ENCODE measurements at regions not wholly inside any gene's neighbourhood (a gene's known extent, or its start where the extent isn't known, plus 50 kb on each side); places are given as distances from the start of the nearest gene placed in this dataset.
"Not testable (repeated sequence)": the region's sequence is repeated elsewhere in the genome, so short reads cannot be mapped to it uniquely, and the experiment has no call there.

- no peak overlapping the region for H3K4me3 ChIP-seq
- no peak for DNase-seq
- no peaks in the 10 kb centered on the region for H3K9me3 ChIP-seq
- no peaks in the 10 kb centered on the region for H3K36me3 ChIP-seq
- no peak overlapping the region for H3K27ac ChIP-seq
- H3K27me3 ChIP-seq, result no peaks in the 10 kb centered on the region
- no peaks in the 10 kb centered on the region for H3K4me1 ChIP-seq
- TF ChIP-seq POLR2A (IDR thresholded peaks at IDR 0.05) (no peak), CTCF (IDR thresholded peaks at IDR 0.05) (no peak)
Observed at GRCh38 chr3:160047876-160048275, 59.2 kb downstream of the IL12A start.

GRCh38 chr3:160049038-160049437, 60.4 kb downstream of the IL12A start:
- DNase-seq, result no peak
- no peaks in the 10 kb centered on the region for H3K4me1 ChIP-seq
- TF ChIP-seq POLR2A (IDR thresholded peaks at IDR 0.05) (no peak), CTCF (IDR thresholded peaks at IDR 0.05) (no peak)
- no peaks in the 10 kb centered on the region for H3K9me3 ChIP-seq
- no peak overlapping the region for H3K27ac ChIP-seq
- no peak overlapping the region for H3K4me3 ChIP-seq
- no peaks in the 10 kb centered on the region for H3K36me3 ChIP-seq
- no peaks in the 10 kb centered on the region for H3K27me3 ChIP-seq

GRCh38 chr3:160049565-160049964, 60.9 kb downstream of the IL12A start:
- Histone ChIP-seq H3K4me1 (no peaks in the 10 kb centered on the region), H3K36me3 (no peaks in the 10 kb centered on the region), H3K27ac (no peak overlapping the region), H3K27me3 (no peaks in the 10 kb centered on the region), H3K4me3 (no peak overlapping the region), H3K9me3 (no peaks in the 10 kb centered on the region)
- TF ChIP-seq CTCF (IDR thresholded peaks at IDR 0.05) (no peak), POLR2A (IDR thresholded peaks at IDR 0.05) (no peak)
- no peak for DNase-seq

- TF ChIP-seq CTCF (IDR thresholded peaks at IDR 0.05) (no peak), POLR2A (IDR thresholded peaks at IDR 0.05) (no peak)
- no peaks in the 10 kb centered on the region for H3K36me3 ChIP-seq
- no peak overlapping the region for H3K27ac ChIP-seq
- H3K4me3 ChIP-seq, result no peak overlapping the region
- DNase-seq, result no peak
- H3K27me3 ChIP-seq, result no peaks in the 10 kb centered on the region
- no peaks in the 10 kb centered on the region for H3K4me1 ChIP-seq
- H3K9me3 ChIP-seq, result no peaks in the 10 kb centered on the region
Observed at GRCh38 chr3:160049988-160050387, 61.4 kb downstream of the IL12A start.

- no peaks in the 10 kb centered on the region for H3K36me3 ChIP-seq
- no peak overlapping the region for H3K4me3 ChIP-seq
- H3K27ac ChIP-seq, result no peak overlapping the region
- TF ChIP-seq POLR2A (IDR thresholded peaks at IDR 0.05) (no peak), CTCF (IDR thresholded peaks at IDR 0.05) (no peak)
- DNase-seq, result no peak
- H3K9me3 ChIP-seq, result no peaks in the 10 kb centered on the region
- H3K27me3 ChIP-seq, result no peaks in the 10 kb centered on the region
- no peaks in the 10 kb centered on the region for H3K4me1 ChIP-seq
Observed at GRCh38 chr3:160052385-160053047, 63.9 kb downstream of the IL12A start.

GRCh38 chr3:160053048-160053391, 64.4 kb downstream of the IL12A start:
- no peaks in the 10 kb centered on the region for H3K4me1 ChIP-seq
- no peak overlapping the region for H3K27ac ChIP-seq
- TF ChIP-seq CTCF (IDR thresholded peaks at IDR 0.05), result no peak
- no peak for TF ChIP-seq POLR2A (IDR thresholded peaks at IDR 0.05)
- no peak for DNase-seq
- H3K27me3 ChIP-seq, result no peaks in the 10 kb centered on the region
- no peaks in the 10 kb centered on the region for H3K9me3 ChIP-seq
- no peaks in the 10 kb centered on the region for H3K36me3 ChIP-seq
- no peak overlapping the region for H3K4me3 ChIP-seq

- H3K9me3 ChIP-seq, H3K36me3 ChIP-seq, H3K27me3 ChIP-seq, H3K27ac ChIP-seq, H3K4me1 ChIP-seq, DNase-seq, H3K4me3 ChIP-seq: not testable (repeated sequence)
Observed at GRCh38 chr3:160054862-160055261, 66.2 kb downstream of the IL12A start.
